OCI-LY1 (cell line): ENCODE measurements at regions not wholly inside any gene's neighbourhood (a gene's known extent, or its start where the extent isn't known, plus 50 kb on each side); places are given as distances from the start of the nearest gene placed in this dataset.

Experiments
- H2AFZ ChIP-seq: fragments of 200-600 bp; sonication (generic), shearing (Covaris generic); 2 replicates; pipeline ENCODE4 v1.6.0; 2014; ENCODE audit warnings: antibody characterized with exemption, mild to moderate bottlenecking, low read length
- H3F3A ChIP-seq: fragments of 200-600 bp; sonication (generic), shearing (Covaris generic); 2 replicates; pipeline ENCODE4 v1.6.0; 2014; ENCODE audit warnings: mild to moderate bottlenecking, antibody characterized with exemption, low read length, moderate library complexity; ENCODE audit not compliant: insufficient read depth
- H3K27ac ChIP-seq: fragments of 200-600 bp; sonication (generic); 2 replicates; pipeline ENCODE4 v1.5.1; 2014; ENCODE audit warnings: low read length, mixed run types, mild to moderate bottlenecking, low read depth; ENCODE audit not compliant: poor library complexity, severe bottlenecking
- H3K27me3 ChIP-seq: fragments of 200-600 bp; sonication (generic); 2 replicates; pipeline ENCODE4 v1.6.0; 2014; ENCODE audit warnings: antibody characterized with exemption, mild to moderate bottlenecking, low read length, moderate library complexity; ENCODE audit not compliant: insufficient read depth
- H3K36me3 ChIP-seq: fragments of 200-600 bp; sonication (generic); 2 replicates; pipeline ENCODE4 v1.6.1; 2014; ENCODE audit warnings: mild to moderate bottlenecking, antibody characterized with exemption, low read length, moderate library complexity, mixed read lengths; ENCODE audit not compliant: insufficient read depth
- H3K4me1 ChIP-seq: fragments of 200-600 bp; sonication (generic); 2 replicates; pipeline ENCODE4 v1.5.1; 2014; ENCODE audit warnings: mild to moderate bottlenecking, low read length, moderate library complexity; ENCODE audit not compliant: insufficient read depth, severe bottlenecking
- H3K4me2 ChIP-seq: fragments of 200-600 bp; sonication (generic), shearing (Covaris generic); 2 replicates; pipeline ENCODE4 v1.6.1; 2014; ENCODE audit warnings: low read length
- H3K4me3 ChIP-seq: fragments of 200-600 bp; sonication (generic); 2 replicates; pipeline ENCODE4 v1.5.1; 2014; ENCODE audit warnings: low read length, low read depth, mild to moderate bottlenecking, mixed read lengths; ENCODE audit not compliant: poor library complexity, severe bottlenecking
- H3K79me2 ChIP-seq: fragments of 200-600 bp; shearing (Covaris generic); 2 replicates; pipeline ENCODE4 v1.6.1; 2016; ENCODE audit warnings: mixed run types, low read length, mixed read lengths; ENCODE audit not compliant: insufficient read depth
- H3K9ac ChIP-seq: fragments of 200-600 bp; sonication (generic), shearing (Covaris generic); 2 replicates; pipeline ENCODE4 v1.6.1; 2014; ENCODE audit warnings: mild to moderate bottlenecking, low read length, mixed read lengths
- H3K9me2 ChIP-seq: fragments of 200-600 bp; sonication (generic), shearing (Covaris generic); 2 replicates; pipeline ENCODE4 v1.6.1; 2014; ENCODE audit warnings: low read depth, mild to moderate bottlenecking, low read length, mixed read lengths
- H3K9me3 ChIP-seq: fragments of 200-600 bp; shearing (Covaris generic); 2 replicates; pipeline ENCODE4 v1.6.1; 2014; ENCODE audit warnings: low read length, mixed read lengths
- H4K20me1 ChIP-seq: fragments of 200-600 bp; sonication (generic), shearing (Covaris generic); 2 replicates; pipeline ENCODE4 v1.6.0; 2016; ENCODE audit warnings: mild to moderate bottlenecking, low read length; ENCODE audit not compliant: insufficient read depth
- EZH2 ChIP-seq: fragments of 200-600 bp; sonication (generic), shearing (Covaris generic); IDR thresholded peaks from 2 replicates; pipeline ENCODE4 v1.8.0; 2017; ENCODE audit warnings: borderline replicate concordance, mixed run types, mild to moderate bottlenecking, antibody characterized with exemption, low read length, moderate library complexity, mixed read lengths
- TF ChIP-seq, protein P1 (sequence below): fragments of 200-600 bp; sonication (generic), shearing (Covaris generic); IDR thresholded peaks from 2 replicates; pipeline ENCODE4 v1.5.1; 2017; ENCODE audit warnings: mild to moderate bottlenecking, antibody characterized with exemption, low read length, moderate library complexity, mixed read lengths

DNA sequence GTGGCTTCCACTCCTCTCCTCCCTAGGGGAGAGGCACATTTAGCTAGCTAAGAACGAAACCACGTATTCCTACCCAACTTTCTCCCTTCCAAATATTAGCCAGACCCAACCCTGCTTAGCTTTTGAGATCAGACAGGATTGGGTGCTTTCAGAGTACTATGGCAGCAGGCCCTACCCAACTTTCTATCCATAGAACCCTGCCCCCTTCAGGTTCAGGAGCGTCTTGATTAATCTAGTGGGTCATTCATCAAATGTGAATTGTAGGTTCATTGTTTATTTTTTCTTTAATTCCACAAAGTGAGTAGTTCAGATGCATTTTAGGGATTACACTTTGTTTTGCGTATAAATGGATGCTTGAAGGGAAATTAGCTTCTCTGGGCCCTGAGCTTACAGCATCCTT lies 188.3 kb downstream of the MIB1 start:
- no peak overlapping the region for H3K4me3 ChIP-seq
- H3K4me2 ChIP-seq = no peak overlapping the region
- TF ChIP-seq, protein P1, sequence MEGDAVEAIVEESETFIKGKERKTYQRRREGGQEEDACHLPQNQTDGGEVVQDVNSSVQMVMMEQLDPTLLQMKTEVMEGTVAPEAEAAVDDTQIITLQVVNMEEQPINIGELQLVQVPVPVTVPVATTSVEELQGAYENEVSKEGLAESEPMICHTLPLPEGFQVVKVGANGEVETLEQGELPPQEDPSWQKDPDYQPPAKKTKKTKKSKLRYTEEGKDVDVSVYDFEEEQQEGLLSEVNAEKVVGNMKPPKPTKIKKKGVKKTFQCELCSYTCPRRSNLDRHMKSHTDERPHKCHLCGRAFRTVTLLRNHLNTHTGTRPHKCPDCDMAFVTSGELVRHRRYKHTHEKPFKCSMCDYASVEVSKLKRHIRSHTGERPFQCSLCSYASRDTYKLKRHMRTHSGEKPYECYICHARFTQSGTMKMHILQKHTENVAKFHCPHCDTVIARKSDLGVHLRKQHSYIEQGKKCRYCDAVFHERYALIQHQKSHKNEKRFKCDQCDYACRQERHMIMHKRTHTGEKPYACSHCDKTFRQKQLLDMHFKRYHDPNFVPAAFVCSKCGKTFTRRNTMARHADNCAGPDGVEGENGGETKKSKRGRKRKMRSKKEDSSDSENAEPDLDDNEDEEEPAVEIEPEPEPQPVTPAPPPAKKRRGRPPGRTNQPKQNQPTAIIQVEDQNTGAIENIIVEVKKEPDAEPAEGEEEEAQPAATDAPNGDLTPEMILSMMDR = no peak
- no peak for TF ChIP-seq EZH2
- no peak overlapping the region for H3K27ac ChIP-seq
- no peaks in the 10 kb centered on the region for H3K9me2 ChIP-seq
- H3K79me2 ChIP-seq = no peaks in the 10 kb centered on the region
- H4K20me1 ChIP-seq = no peaks in the 10 kb centered on the region
- H3K9me3 ChIP-seq = no peaks in the 10 kb centered on the region
- no peaks in the 10 kb centered on the region for H3K4me1 ChIP-seq
- H3F3A ChIP-seq = no peaks in the 10 kb centered on the region
- H3K36me3 ChIP-seq = no peaks in the 10 kb centered on the region
- H3K27me3 ChIP-seq = no peaks in the 10 kb centered on the region
- H3K9ac ChIP-seq = no peak overlapping the region
- no peak overlapping the region for H2AFZ ChIP-seq

DNA sequence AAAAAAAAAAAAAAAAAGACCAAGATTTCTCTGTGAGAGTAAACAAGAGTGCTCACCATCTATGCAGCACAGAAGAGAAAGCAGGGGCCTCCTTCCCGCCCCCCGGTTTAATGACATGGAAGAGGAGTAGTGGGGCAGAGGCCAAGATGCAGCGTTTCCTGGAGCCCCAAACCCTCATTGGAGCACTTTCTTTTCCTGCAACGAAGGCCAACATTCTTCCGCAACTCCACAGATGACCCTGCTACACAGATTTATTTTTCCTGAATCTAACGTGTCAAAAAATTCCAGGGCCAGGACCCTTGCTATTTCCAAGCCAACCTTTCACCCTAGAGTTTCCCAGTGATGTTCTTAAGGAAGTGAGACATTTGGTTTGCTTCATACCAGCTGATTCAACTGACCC lies 189.6 kb downstream of the MIB1 start:
- H3K9me2 ChIP-seq = no peaks in the 10 kb centered on the region
- no peaks in the 10 kb centered on the region for H3K36me3 ChIP-seq
- no peaks in the 10 kb centered on the region for H3K9me3 ChIP-seq
- H3K27me3 ChIP-seq = no peaks in the 10 kb centered on the region
- H3K27ac ChIP-seq = no peak overlapping the region
- no peak overlapping the region for H3K9ac ChIP-seq
- no peak overlapping the region for H3K4me2 ChIP-seq
- no peaks in the 10 kb centered on the region for H3K4me1 ChIP-seq
- H3F3A ChIP-seq = no peaks in the 10 kb centered on the region
- no peaks in the 10 kb centered on the region for H3K79me2 ChIP-seq
- H4K20me1 ChIP-seq = no peaks in the 10 kb centered on the region
- H3K4me3 ChIP-seq = no peak overlapping the region
- TF ChIP-seq, protein P1 = no peak
- TF ChIP-seq EZH2 = no peak
- H2AFZ ChIP-seq = no peak overlapping the region

DNA sequence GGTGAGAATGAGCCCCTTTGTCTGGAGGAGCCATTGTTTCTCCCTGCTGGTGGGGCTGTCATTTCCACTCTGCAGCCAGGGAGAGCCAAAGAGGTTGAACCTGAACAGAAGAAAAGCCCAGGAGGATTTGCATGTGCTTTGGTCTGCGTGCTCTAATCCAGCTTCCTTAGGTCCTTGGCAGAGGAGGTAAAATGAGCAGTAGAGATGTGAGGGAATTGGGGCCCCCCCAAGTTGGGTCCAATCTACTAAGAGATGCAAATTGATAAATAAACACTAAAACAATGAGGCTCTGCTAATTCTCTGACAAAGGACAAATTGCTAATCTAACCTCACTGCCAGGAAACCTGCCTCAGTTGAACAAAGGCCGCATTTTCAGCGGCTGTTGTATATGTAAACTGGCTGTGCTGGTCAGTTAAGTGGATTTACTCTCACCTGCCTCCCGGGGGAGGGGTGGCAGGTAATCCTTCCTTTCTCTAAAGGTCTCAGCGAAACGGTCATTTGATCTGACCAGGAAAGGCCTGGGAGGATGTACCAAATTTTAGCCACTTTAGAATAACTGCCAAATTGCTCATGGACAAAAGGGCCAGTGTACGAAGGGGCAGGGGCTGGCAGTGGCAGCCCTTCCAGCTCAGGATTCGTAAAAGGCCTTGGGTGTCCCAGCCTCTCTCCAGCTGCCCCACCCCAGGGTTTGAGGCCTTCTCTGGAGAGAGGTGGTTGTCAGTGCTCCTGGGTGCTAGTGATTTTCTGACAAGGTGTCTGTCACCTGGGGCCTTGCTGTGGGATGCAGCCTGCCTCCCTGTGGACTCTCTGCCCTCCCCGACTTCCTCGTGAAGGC lies 193.6 kb downstream of the MIB1 start:
- H3K27ac ChIP-seq = no peak overlapping the region
- no peaks in the 10 kb centered on the region for H3F3A ChIP-seq
- TF ChIP-seq EZH2 = no peak
- TF ChIP-seq, protein P1 = no peak
- no peaks in the 10 kb centered on the region for H3K9me3 ChIP-seq
- no peaks in the 10 kb centered on the region for H3K79me2 ChIP-seq
- no peaks in the 10 kb centered on the region for H4K20me1 ChIP-seq
- H3K4me2 ChIP-seq = no peak overlapping the region
- H3K9ac ChIP-seq = no peak overlapping the region
- no peaks in the 10 kb centered on the region for H3K9me2 ChIP-seq
- no peaks in the 10 kb centered on the region for H3K27me3 ChIP-seq
- no peaks in the 10 kb centered on the region for H3K36me3 ChIP-seq
- H3K4me3 ChIP-seq = no peak overlapping the region
- H3K4me1 ChIP-seq = no peaks in the 10 kb centered on the region
- no peak overlapping the region for H2AFZ ChIP-seq
